Inferior parietal cortex (tissue), 1 donor: ENCODE measurements at regions not wholly inside any gene's neighbourhood (a gene's known extent, or its start where the extent isn't known, plus 50 kb on each side); places are given as distances from the start of the nearest gene placed in this dataset.
A peak's percentile ranks its signal among the peaks of the same experiment; 100 is the strongest.

Experiments
- DNase-seq: peaks from one replicate; pipeline ENCODE4 v3.0.0-alpha.2; 2016; ENCODE audit errors: extremely low spot score

GRCh38 chr18:28647961-28648360 lies 471.0 kb upstream of the CDH2 start:
- no peak for DNase-seq

DNA sequence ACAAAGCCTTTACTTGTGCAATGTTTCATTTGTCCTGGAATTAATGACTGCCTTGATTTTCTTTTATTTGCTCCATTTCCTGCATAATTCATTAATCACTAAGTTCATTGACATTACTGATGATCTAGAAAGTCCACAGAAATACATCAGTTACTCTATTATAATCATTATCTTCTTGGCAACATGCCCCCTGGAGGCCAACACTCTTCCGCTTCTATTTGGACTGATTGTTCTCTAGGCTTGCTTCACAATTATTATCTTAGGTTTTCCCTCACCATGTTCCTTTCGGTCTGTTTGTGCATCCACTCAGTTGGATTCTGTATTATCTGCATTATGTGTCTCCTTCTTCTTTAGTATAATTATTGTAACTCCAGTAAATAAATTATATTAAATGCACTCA lies 461.0 kb upstream of the CDH2 start:
- DNase-seq = no peak

DNA sequence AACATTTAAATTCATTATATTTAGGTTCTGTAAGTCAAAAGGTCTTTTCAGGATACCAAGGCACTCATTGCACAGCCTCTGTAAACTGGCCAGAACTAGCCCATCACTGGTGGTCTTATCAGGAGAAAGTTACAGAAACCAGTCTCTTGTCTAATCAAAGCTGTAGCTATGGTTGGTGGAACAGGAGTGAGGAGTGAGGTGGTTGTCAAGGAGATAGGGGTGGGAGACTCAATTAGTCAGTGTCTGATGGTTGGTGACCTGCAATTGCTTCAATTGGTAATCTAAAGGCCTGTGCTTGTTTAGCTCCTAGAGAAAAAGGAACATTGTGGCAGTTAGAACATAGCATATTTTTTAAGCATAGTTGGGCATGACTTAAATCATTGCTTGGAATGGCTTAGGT lies 458.6 kb upstream of the CDH2 start:
- DNase-seq = no peak

DNA sequence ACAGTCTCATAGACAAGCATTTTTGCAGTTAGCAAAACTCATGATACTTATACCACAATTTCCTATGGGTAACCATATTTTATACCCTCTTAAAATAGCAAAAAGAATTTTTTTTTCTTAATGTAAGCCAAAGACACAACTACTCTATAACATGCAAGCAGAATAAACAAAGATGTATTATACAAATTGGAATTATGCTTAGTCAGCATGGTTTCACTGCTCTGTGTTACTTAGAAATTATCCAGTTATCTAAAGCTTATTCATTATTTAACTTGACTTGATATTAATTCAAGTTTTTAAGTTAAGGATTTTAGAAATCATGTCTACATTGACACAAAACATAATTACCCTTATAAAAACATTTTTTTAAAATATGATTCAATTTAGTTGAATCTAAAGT lies 449.8 kb upstream of the CDH2 start:
- no peak for DNase-seq

GRCh38 chr18:28607991-28608390 lies 431.1 kb upstream of the CDH2 start:
- no peak for DNase-seq

DNA sequence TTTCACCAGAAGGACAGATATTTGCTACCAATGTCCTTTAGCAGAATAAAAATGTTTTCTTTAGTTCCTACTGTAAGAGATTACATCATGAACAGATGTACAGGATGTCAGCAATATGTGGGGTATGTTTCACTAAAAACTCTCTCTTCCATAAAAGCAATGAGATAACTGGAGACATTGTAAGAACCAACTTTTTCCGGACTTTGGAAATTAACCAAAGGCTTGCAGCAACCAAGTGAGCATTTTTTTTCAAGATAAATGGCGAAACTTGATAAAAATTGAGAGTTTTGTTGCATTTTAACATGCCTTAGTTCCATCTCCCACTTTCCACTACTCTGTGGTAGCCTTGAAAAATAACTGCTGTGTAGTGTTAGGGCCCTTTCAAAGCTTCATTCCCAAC lies 429.8 kb upstream of the CDH2 start:
- no peak for DNase-seq

DNA sequence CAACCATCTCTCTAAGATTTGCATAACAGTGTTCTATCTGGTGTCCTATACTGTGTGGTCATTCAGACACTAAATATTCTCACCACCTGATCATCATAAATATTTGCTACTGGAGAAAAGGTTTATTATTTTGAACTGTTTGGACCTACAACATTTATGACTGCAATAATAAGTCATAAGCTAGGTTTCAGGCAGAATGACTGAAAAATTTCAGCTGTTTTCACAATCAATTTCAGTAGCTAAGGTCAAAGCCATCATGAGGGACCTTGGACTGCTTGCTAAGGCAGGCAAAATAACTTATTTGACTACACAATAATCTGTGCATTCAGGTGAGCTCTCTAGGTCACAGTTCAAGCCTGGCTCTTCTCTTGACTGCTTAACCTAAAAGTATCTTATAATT lies 425.5 kb upstream of the CDH2 start:
- DNase-seq = no peak

DNA sequence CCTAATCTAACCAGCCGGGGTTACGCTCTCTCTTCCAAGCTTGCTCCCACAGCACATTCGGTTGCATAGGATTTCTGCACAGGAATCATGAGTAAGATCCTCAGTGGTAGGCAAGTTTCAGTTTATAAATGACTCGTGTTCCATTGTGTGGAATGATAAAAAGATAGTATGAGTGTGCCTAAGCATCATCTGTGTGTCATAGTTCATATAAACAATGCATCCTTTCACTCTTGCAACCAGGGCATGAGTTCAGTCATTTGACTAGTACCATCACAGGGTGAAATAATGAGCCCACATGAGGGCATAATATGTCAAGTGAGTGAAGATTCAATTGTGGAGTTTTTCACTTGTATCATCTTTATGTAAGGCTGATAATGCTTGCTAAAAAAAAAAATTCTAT lies 417.1 kb upstream of the CDH2 start:
- no peak for DNase-seq

DNA sequence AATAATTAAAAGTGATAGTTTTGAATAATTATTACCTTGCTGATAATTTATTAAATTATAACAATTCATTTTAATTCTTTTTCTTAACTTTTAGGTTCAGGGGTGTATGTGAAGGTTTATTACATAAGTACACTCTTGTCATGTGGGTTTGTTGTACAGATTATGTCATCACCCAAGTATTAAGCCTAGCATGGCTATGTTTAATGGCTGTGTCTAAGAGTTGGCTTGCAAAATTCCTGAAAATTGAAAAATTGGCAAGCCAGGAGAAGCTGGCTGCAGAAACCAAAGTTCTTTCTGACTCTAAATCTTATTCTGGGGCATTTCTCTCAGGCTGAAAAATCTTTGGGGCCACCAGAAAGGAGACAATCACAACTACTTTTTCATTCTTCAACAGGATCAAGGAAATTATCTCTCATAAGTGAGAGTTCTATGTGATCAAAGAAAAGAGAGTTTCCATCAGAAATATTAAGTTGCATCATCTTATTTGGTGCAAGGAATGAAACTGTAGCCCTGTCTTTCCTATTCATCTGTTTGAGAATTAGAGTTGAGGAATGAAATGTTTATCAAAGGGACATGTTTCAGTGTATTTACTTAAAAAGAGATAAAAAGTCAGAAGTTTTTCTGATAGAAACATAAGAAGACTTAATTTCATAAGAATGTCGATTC lies 412.1 kb upstream of the CDH2 start:
- DNase-seq = no peak

- DNase-seq = no peak
Measured at GRCh38 chr18:28584731-28585130, 407.8 kb upstream of the CDH2 start.

DNA sequence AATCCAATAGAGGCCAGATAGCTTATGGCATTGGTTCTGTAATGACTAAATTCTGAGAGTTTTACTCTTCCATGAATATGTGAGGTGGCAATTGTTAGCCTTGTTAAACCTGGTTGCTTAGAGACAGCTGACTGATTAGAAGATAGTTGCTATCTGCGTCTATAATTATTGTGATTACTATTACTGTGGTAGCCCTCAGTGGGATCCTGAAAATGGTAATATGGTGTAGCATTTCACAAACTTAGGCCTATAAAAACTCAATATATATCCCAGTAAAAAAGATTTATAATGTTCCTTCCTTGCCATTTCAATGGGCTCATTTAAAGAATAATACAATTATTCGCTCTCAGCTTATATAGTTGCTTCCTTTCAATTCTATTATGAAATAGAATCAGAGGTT lies 405.8 kb upstream of the CDH2 start:
- no peak for DNase-seq

GRCh38 chr18:28581521-28582071 lies 404.7 kb upstream of the CDH2 start:
- DNase-seq = no peak

- DNase-seq = no peak
Measured at GRCh38 chr18:28576941-28577340, 400.0 kb upstream of the CDH2 start.

- DNase-seq = no peak
Measured at GRCh38 chr18:28575123-28575522, 398.2 kb upstream of the CDH2 start.

DNA sequence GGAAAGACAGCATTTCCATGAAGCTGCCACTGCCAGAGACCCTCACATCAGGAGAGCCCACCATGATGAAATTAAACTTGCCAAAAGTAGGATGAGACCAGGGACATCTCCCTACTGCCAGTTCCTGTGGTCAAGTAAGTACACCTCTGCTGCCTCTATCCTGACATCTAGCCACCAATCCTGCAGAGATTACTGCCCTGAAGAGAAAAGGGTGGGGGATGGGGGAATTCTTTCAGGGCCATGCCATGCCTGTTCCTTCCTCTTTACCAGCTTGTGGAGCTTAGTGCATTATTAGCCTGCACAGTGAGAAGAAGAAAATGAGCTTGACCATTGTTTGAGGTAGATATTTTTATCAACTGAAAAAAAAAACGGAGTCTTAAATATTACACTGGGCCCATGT lies 397.2 kb upstream of the CDH2 start:
- DNase-seq = no peak

GRCh38 chr18:28571929-28572328 lies 395.0 kb upstream of the CDH2 start:
- DNase-seq = no peak

- DNase-seq = no peak
Measured at GRCh38 chr18:28560331-28560730, 383.4 kb upstream of the CDH2 start.

DNA sequence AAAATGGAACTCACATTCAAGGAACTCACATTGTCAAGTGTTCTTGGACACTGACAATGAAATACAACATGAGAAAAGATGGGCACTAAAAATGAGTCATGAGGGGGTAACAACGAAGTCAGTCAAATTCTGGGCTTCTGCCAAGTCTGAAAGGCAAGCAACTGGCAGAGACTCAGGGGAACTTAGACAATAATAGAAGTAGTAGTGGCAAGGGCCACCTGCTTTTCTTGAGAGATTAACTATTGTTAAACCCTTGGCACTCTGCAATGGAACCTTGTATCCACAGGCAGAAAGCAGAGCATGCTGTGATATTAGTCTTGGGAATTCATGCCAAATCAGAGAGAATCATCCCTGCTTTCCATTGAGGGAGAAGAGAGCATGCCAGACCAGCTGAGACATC lies 382.6 kb upstream of the CDH2 start:
- no peak for DNase-seq

DNA sequence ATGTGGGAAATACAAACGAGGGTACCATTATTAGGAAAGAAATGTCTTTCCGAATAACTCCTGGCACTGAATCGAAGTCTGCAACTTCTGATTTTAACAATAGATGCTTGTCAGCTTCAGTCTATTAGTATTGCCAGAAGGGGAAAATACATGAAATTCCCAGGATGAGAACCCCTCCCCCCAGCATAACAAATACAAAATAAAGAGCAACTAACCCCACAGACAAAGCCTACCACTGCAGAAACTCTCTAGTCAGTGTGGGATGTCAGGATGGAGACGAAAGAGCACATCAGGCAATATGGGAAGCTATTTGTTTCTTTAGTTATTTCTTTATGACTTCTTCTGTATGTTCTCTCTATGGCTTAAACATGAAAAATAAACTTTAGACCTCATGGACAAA lies 365.0 kb upstream of the CDH2 start:
- no peak for DNase-seq

DNA sequence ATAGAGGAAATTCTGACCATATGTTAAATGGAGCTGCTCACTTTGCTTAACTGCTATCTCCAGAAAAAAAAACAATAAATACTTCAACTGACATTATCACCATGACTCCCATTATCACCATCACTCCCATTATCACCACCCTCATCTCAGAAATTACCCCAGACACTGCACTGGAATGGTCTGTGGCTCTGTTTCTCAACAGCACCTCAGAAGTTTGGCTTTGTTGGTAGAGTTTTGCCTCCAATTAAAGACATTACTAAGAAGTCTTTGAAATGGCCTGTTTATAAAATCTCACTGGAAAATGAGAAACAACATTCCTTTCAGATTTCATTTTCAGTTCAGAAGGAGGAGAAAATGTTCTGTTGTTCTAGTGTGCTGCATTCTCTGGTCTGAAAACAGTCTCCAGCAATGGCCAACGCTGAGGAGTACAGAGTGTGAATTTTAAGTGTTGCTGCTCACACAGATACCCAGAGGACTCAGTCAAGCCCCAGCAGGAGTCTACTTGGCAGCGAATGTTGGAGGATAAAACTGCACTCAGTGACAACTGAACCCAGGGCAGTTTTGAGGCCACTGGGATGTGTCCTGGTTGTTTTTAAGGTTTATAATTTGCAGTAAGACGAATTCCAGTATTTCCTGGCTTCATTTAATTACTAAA lies 364.5 kb upstream of the CDH2 start:
- peak; percentile 44 for DNase-seq

GRCh38 chr18:28529644-28530043 lies 352.7 kb upstream of the CDH2 start:
- no peak for DNase-seq

GRCh38 chr18:28526196-28526595 lies 349.3 kb upstream of the CDH2 start:
- no peak for DNase-seq

GRCh38 chr18:28523758-28524475 lies 347.0 kb upstream of the CDH2 start:
- no peak for DNase-seq
